ENCODE measurements at regions not wholly inside any gene's neighbourhood (a gene's known extent, or its start where the extent isn't known, plus 50 kb on each side); places are given as distances from the start of the nearest gene placed in this dataset.
A peak's percentile ranks its signal among the peaks of the same experiment; 100 is the strongest.

DNA sequence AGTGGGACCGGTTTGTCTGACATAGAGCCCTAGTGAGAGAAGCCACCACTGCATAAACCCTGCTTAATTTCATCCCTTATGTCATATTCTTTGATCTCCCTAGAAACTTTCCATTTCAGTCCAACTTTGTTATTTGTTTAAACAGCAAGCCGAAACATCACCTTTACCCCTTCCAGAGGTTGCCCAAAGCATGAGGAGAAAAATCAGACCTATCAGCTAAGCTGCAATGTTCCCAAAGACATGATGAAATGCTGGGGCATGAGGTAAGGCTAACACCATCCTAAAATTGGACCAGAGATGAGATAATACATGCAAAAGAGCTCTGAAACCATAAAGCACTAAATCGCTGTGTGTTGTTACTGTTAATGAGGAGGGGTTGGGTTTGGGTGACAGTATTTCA, 447.9 kb upstream of the ACVR2A start:
- WGBS, 3 donors: 89 to 96% (median 92%) methylated on average over 3 of the region's 3 CpGs
- Histone ChIP-seq H3K27me3 (ENCODE audit: control insufficient read depth in 3 of 3, insufficient read depth in 3 of 3, low read length in 3 of 3) (no peaks in the 10 kb centered on the region), H3K36me3 (ENCODE audit: control insufficient read depth in 3 of 3, insufficient read depth in 2 of 3, low read depth in 1 of 3, low read length in 3 of 3) (no peaks in the 10 kb centered on the region), H3K9me3 (ENCODE audit: control insufficient read depth in 2 of 2, insufficient read depth in 1 of 2, low read depth in 1 of 2, low read length in 1 of 2) (no peaks in the 10 kb centered on the region), H3K4me3 (ENCODE audit: low read depth in 1 of 3, low read length in 3 of 3) (no peak overlapping the region), H3K27ac (ENCODE audit: low read depth in 1 of 3, low read length in 2 of 3) (no peak overlapping the region), H3K4me1 (ENCODE audit: control insufficient read depth in 3 of 3, insufficient read depth in 2 of 3, low read depth in 1 of 3, low read length in 2 of 3) (no peaks in the 10 kb centered on the region)
- no peak for FAIRE-seq
- DNase-seq: no peak

DNA sequence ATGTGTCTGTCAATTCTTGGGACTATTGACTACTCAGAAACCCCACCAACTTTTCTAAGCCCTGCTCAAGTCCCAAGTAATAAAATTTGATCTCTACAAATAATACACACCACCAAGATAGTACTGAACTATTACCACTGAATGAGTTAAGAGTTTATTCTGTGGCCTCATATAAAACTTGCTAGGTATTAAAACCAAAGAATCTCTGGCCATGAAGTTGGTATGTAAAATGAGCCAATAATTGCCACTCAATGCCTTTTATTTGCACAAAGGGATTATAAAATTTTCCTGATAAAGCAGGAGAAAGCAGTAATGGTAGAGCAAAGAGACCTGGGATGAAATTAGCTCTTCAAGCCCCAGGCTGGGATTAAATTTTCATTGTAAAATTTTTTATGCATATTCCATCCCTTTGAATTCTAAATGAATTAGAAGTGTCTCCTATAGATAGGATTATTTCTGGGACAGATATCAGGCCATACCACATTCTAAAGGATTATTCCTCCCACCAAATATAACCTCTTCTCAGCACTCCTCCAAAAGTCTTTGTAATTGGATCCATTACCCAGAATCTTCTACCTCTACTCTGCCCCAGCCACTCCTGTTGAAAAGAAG, 450.5 kb upstream of the ACVR2A start:
- Histone ChIP-seq H3K27me3 (ENCODE audit: control insufficient read depth in 3 of 3, insufficient read depth in 3 of 3, low read length in 3 of 3) (no peaks in the 10 kb centered on the region), H3K27ac (ENCODE audit: low read depth in 1 of 3, low read length in 2 of 3) (no peak overlapping the region), H3K4me3 (ENCODE audit: low read depth in 1 of 3, low read length in 3 of 3) (no peak overlapping the region), H3K9me3 (ENCODE audit: control insufficient read depth in 2 of 2, insufficient read depth in 1 of 2, low read depth in 1 of 2, low read length in 1 of 2) (no peaks in the 10 kb centered on the region), H3K4me1 (ENCODE audit: control insufficient read depth in 3 of 3, insufficient read depth in 2 of 3, low read depth in 1 of 3, low read length in 2 of 3) (peaks cover 0 to 1% (median 0%) of the 10 kb centered on the region in 3 donors), H3K36me3 (ENCODE audit: control insufficient read depth in 3 of 3, insufficient read depth in 2 of 3, low read depth in 1 of 3, low read length in 3 of 3) (no peaks in the 10 kb centered on the region)
- DNase-seq (no peak), FAIRE-seq (no peak)

DNA sequence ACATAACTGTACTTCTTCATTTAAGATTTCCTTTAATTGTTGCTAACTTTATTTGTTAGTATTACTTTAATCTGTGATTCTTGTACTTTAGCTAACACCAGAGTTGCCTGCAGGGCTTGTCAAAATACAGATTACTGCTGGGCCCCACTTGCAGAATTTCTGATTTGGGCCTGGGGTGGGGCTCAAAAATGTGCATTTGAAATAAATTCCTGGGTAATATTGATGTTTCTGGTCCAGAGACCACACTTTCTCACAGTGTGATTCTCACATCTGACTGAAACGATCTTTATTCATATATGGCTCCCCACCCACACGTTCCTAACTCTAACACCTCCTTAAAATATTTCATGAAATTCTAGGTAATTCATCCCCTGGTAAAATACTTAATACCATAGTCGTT, 452.6 kb upstream of the ACVR2A start:
- no peak for FAIRE-seq
- H3K4me1 ChIP-seq (ENCODE audit: control insufficient read depth in 3 of 3, insufficient read depth in 2 of 3, low read depth in 1 of 3, low read length in 2 of 3): peaks cover 0 to 1% (median 0%) of the 10 kb centered on the region in 3 donors
- H3K9me3 ChIP-seq (ENCODE audit: control insufficient read depth in 2 of 2, insufficient read depth in 1 of 2, low read depth in 1 of 2, low read length in 1 of 2): no peaks in the 10 kb centered on the region
- H3K27me3 ChIP-seq (ENCODE audit: control insufficient read depth in 3 of 3, insufficient read depth in 3 of 3, low read length in 3 of 3): no peaks in the 10 kb centered on the region
- no peak for DNase-seq
- WGBS, 3 donors: 64 to 72% (median 67%) methylated on average over 3 of the region's 3 CpGs
- no peak overlapping the region for H3K27ac ChIP-seq (ENCODE audit: low read depth in 1 of 3, low read length in 2 of 3)
- H3K4me3 ChIP-seq (ENCODE audit: low read depth in 1 of 3, low read length in 3 of 3): no peak overlapping the region
- H3K36me3 ChIP-seq (ENCODE audit: control insufficient read depth in 3 of 3, insufficient read depth in 2 of 3, low read depth in 1 of 3, low read length in 3 of 3): no peaks in the 10 kb centered on the region

DNA sequence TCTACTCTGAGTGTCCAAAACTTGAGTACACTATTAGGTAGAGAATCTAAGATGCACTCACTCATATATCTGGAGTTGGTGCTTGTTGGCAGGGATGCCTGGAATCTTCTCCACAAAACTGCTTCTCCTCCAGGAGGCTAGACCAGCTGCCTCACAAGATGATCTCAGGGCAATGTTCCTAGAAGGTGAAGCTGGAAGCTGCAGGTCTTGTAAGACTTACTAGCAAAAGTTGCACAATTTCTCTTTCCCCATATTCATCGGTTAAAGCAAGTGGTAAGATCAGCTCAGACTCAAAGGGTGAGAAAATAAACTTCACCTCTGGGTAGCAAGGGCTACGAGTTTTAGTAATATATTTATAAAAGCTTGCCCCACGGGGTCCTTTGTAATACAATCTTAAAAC, 454.4 kb upstream of the ACVR2A start:
- no peaks in the 10 kb centered on the region for H3K36me3 ChIP-seq (ENCODE audit: control insufficient read depth in 3 of 3, insufficient read depth in 2 of 3, low read depth in 1 of 3, low read length in 3 of 3)
- FAIRE-seq (no peak), DNase-seq (no peak)
- H3K9me3 ChIP-seq (ENCODE audit: control insufficient read depth in 2 of 2, insufficient read depth in 1 of 2, low read depth in 1 of 2, low read length in 1 of 2): no peaks in the 10 kb centered on the region
- peaks cover 0 to 1% (median 0%) of the 10 kb centered on the region in 3 donors for H3K4me1 ChIP-seq (ENCODE audit: control insufficient read depth in 3 of 3, insufficient read depth in 2 of 3, low read depth in 1 of 3, low read length in 2 of 3)
- H3K4me3 ChIP-seq (ENCODE audit: low read depth in 1 of 3, low read length in 3 of 3): no peak overlapping the region
- H3K27ac ChIP-seq (ENCODE audit: low read depth in 1 of 3, low read length in 2 of 3): no peak overlapping the region
- no peaks in the 10 kb centered on the region for H3K27me3 ChIP-seq (ENCODE audit: control insufficient read depth in 3 of 3, insufficient read depth in 3 of 3, low read length in 3 of 3)
- 80 to 95% (median 84%) methylated on average over 3 of the region's 3 CpGs for WGBS, 3 donors

DNA sequence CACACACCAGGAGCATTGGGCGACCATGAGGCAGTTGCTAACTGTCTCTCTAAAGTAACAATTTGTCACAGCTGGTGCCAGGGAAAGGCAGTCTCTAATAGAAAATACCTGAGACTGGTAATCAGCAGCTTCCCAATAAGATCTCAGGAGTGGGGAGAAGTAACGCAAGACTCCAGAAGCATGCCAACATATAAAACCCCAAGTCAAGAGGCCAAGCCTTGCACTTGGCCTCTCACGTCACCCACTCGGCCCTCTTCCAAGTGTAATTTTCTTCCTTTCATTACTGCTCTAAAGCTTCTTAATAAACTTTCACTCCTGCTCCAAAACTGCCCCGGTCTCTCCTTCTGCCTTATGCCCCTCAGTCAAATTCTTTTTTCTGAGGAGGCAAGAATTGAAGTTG, 455.6 kb upstream of the ACVR2A start:
- FAIRE-seq: no peak
- DNase-seq: peak in 1 of 2 donors; percentile 23

DNA sequence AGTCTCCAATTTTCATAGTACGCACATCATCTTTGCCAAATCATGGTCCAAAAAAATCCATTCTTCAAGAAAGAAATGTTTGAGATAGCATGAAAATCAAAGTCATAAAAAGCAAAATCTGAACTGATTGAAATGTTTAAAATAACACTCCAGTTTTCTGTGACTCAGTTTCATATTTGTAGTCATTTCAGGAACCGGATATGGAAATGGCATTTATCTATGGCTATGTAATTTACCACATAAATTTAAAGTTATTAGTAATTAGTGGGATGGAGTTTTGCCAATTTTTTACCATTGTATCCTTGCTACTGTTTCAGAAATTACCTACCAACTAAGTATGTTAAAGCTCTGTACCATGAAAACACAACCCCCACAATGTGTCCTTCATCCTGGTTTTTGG, 456.6 kb upstream of the ACVR2A start:
- no peak for DNase-seq
- no peak for FAIRE-seq
- H3K27ac ChIP-seq (ENCODE audit: low read depth in 1 of 3, low read length in 2 of 3): no peak overlapping the region

More for the DNA sequence above, 455.6 kb upstream of the ACVR2A start:
- 56 to 71% (median 67%) methylated on average over 5 of the region's 5 CpGs for WGBS, 3 donors
- Histone ChIP-seq H3K4me3 (ENCODE audit: low read depth in 1 of 3, low read length in 3 of 3) (no peak overlapping the region), H3K36me3 (ENCODE audit: control insufficient read depth in 3 of 3, insufficient read depth in 2 of 3, low read depth in 1 of 3, low read length in 3 of 3) (no peaks in the 10 kb centered on the region), H3K27me3 (ENCODE audit: control insufficient read depth in 3 of 3, insufficient read depth in 3 of 3, low read length in 3 of 3) (no peaks in the 10 kb centered on the region), H3K9me3 (ENCODE audit: control insufficient read depth in 2 of 2, insufficient read depth in 1 of 2, low read depth in 1 of 2, low read length in 1 of 2) (no peaks in the 10 kb centered on the region), H3K27ac (ENCODE audit: low read depth in 1 of 3, low read length in 2 of 3) (no peak overlapping the region), H3K4me1 (ENCODE audit: control insufficient read depth in 3 of 3, insufficient read depth in 2 of 3, low read depth in 1 of 3, low read length in 2 of 3) (peaks cover 0 to 1% (median 0%) of the 10 kb centered on the region in 3 donors)

DNA sequence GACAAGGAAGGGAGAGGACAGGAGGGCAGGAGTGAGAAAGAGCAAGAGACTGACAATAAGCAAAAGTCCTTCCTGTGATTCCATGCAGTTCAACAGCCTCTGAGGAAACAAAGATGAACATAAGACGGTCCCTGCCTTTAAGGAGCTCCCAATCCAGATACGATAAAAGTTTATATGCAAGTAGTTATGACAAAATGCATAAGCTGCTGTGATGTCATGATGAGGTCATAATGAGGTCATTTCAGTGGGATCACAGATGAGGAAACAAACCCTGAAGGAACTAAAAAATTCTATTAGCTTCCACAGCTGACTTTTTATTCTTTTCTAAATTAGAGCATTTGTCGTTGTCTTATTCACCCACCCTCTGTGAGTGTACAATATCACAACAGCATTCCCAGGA, 458.5 kb upstream of the ACVR2A start:
- WGBS, 3 donors: 62 to 72% (median 67%) methylated on average over 3 of the region's 3 CpGs
- no peaks in the 10 kb centered on the region for H3K36me3 ChIP-seq (ENCODE audit: control insufficient read depth in 3 of 3, insufficient read depth in 2 of 3, low read depth in 1 of 3, low read length in 3 of 3)
- no peak for DNase-seq
- H3K9me3 ChIP-seq (ENCODE audit: control insufficient read depth in 2 of 2, insufficient read depth in 1 of 2, low read depth in 1 of 2, low read length in 1 of 2): no peaks in the 10 kb centered on the region
- no peaks in the 10 kb centered on the region for H3K27me3 ChIP-seq (ENCODE audit: control insufficient read depth in 3 of 3, insufficient read depth in 3 of 3, low read length in 3 of 3)
- peaks cover 0 to 1% (median 0%) of the 10 kb centered on the region in 3 donors for H3K4me1 ChIP-seq (ENCODE audit: control insufficient read depth in 3 of 3, insufficient read depth in 2 of 3, low read depth in 1 of 3, low read length in 2 of 3)
- no peak overlapping the region for H3K4me3 ChIP-seq (ENCODE audit: low read depth in 1 of 3, low read length in 3 of 3)
- FAIRE-seq: no peak
- H3K27ac ChIP-seq (ENCODE audit: low read depth in 1 of 3, low read length in 2 of 3): no peak overlapping the region

More for the DNA sequence above, 456.6 kb upstream of the ACVR2A start:
- Histone ChIP-seq H3K27me3 (ENCODE audit: control insufficient read depth in 3 of 3, insufficient read depth in 3 of 3, low read length in 3 of 3) (no peaks in the 10 kb centered on the region), H3K9me3 (ENCODE audit: control insufficient read depth in 2 of 2, insufficient read depth in 1 of 2, low read depth in 1 of 2, low read length in 1 of 2) (no peaks in the 10 kb centered on the region), H3K36me3 (ENCODE audit: control insufficient read depth in 3 of 3, insufficient read depth in 2 of 3, low read depth in 1 of 3, low read length in 3 of 3) (no peaks in the 10 kb centered on the region), H3K4me1 (ENCODE audit: control insufficient read depth in 3 of 3, insufficient read depth in 2 of 3, low read depth in 1 of 3, low read length in 2 of 3) (peaks cover 0 to 1% (median 0%) of the 10 kb centered on the region in 3 donors), H3K4me3 (ENCODE audit: low read depth in 1 of 3, low read length in 3 of 3) (no peak overlapping the region)
- WGBS, 3 donors: 87 to 91% (median 90%) methylated on average over 2 of the region's 2 CpGs

DNA sequence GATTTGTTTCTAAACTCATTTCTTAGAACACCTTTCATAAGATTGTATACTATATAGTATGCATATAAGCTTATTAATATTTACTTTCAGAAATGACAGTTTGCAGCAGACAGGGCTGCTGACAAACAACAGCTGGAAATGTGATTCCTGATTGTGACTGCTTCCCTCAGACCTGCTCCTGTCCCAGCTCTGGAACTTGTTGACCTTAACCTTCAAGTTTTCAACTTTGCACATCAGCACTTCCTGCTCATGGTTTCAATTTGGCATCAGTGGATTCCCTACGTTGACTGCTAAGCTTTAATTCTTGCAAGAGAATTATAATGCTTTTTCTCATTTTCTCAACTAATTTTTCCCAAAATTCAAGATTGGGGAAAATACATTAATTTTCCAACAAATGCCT, 459.2 kb upstream of the ACVR2A start:
- Histone ChIP-seq H3K4me3 (ENCODE audit: low read depth in 1 of 3, low read length in 3 of 3) (no peak overlapping the region), H3K4me1 (ENCODE audit: control insufficient read depth in 3 of 3, insufficient read depth in 2 of 3, low read depth in 1 of 3, low read length in 2 of 3) (peaks cover 0 to 1% (median 0%) of the 10 kb centered on the region in 3 donors), H3K27ac (ENCODE audit: low read depth in 1 of 3, low read length in 2 of 3) (no peak overlapping the region), H3K9me3 (ENCODE audit: control insufficient read depth in 2 of 2, insufficient read depth in 1 of 2, low read depth in 1 of 2, low read length in 1 of 2) (no peaks in the 10 kb centered on the region), H3K36me3 (ENCODE audit: control insufficient read depth in 3 of 3, insufficient read depth in 2 of 3, low read depth in 1 of 3, low read length in 3 of 3) (no peaks in the 10 kb centered on the region), H3K27me3 (ENCODE audit: control insufficient read depth in 3 of 3, insufficient read depth in 3 of 3, low read length in 3 of 3) (no peaks in the 10 kb centered on the region)
- 27 to 36% (median 34%) methylated on average over 1 of the region's 1 CpG for WGBS, 3 donors
- no peak for DNase-seq
- no peak for FAIRE-seq

DNA sequence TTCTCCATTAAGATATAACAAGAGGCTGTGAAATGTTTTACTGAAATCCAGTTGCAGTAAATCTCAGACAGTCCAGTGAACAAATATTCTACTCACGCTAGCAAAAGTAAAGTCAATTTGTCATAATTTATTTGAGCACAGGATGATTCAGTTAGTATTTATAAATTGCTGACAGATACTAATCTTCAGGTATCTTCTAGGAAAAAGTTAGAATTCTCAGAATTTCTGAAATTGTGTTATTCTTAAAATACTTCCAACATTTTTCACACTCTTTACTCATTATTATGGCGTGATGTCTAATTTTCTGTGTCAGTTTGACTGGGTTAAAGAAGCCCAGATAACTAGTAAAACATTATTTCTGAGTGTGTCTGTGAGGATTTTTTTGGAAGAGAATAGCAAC, 460.2 kb upstream of the ACVR2A start:
- Histone ChIP-seq H3K27me3 (ENCODE audit: control insufficient read depth in 3 of 3, insufficient read depth in 3 of 3, low read length in 3 of 3) (no peaks in the 10 kb centered on the region), H3K4me3 (ENCODE audit: low read depth in 1 of 3, low read length in 3 of 3) (no peak overlapping the region), H3K9me3 (ENCODE audit: control insufficient read depth in 2 of 2, insufficient read depth in 1 of 2, low read depth in 1 of 2, low read length in 1 of 2) (no peaks in the 10 kb centered on the region), H3K4me1 (ENCODE audit: control insufficient read depth in 3 of 3, insufficient read depth in 2 of 3, low read depth in 1 of 3, low read length in 2 of 3) (peaks cover 0 to 1% (median 0%) of the 10 kb centered on the region in 3 donors), H3K36me3 (ENCODE audit: control insufficient read depth in 3 of 3, insufficient read depth in 2 of 3, low read depth in 1 of 3, low read length in 3 of 3) (no peaks in the 10 kb centered on the region), H3K27ac (ENCODE audit: low read depth in 1 of 3, low read length in 2 of 3) (no peak overlapping the region)
- FAIRE-seq (no peak), DNase-seq (no peak)
- WGBS, 3 donors: 88 to 93% (median 89%) methylated on average over 2 of the region's 2 CpGs
